A549 (cell line): ENCODE measurements at regions not wholly inside any gene's neighbourhood (a gene's known extent, or its start where the extent isn't known, plus 50 kb on each side); places are given as distances from the start of the nearest gene placed in this dataset.

ENCODE experiments used
- CBX2 ChIP-seq: fragments of 200-600 bp; sonication (generic); IDR thresholded peaks from 2 replicates; pipeline ENCODE4 v1.6.1; 2016; ENCODE audit warnings: low read depth, mild to moderate bottlenecking, borderline replicate concordance
- CTCF ChIP-seq: fragments of >200 bp; sonication (Bioruptor Twin); formaldehyde crosslinking; IDR thresholded peaks from 3 replicates; pipeline ENCODE4 v1.5.1; 2016
- FOSL2 ChIP-seq, 2 experiments: fragments of 450-650 bp in 1 of 2; fragments of >200 bp in 1 of 2; sonication (Bioruptor Twin) in 1 of 2; formaldehyde crosslinking; IDR thresholded peaks; 2 replicates each; pipeline versions ENCODE4 v1.5.0 to v1.6.1; 2016 to 2020; ENCODE audit warnings: mild to moderate bottlenecking in 1 of 2, moderate library complexity in 1 of 2
- JUN ChIP-seq, 2 experiments: fragments of >200 bp; sonication (Bioruptor Twin); formaldehyde crosslinking; IDR thresholded peaks; 2 replicates in 1 of 2; 3 replicates in 1 of 2; pipeline ENCODE4 v1.6.1; 2016 to 2017
- MAZ ChIP-seq: fragments of 150-350 bp; IDR thresholded peaks from 2 replicates; pipeline ENCODE4 v1.6.1; 2014; ENCODE audit warnings: antibody characterized with exemption, low read depth, low read length, borderline replicate concordance
- POLR2A ChIP-seq: IDR thresholded peaks from 2 replicates; pipeline ENCODE4 v1.6.1; 2012; ENCODE audit warnings: mild to moderate bottlenecking, low read length
- RAD21 ChIP-seq, 2 experiments: fragments of >200 bp in 1 of 2; sonication (Bioruptor Twin) in 1 of 2; formaldehyde crosslinking in 1 of 2; IDR thresholded peaks in 1 of 2; conservative IDR thresholded peaks in 1 of 2; 2 replicates in 1 of 2; 3 replicates in 1 of 2; pipeline ENCODE4 v1.6.1; 2012 to 2018; ENCODE audit warnings: inconsistent platforms in 1 of 2
- RARB ChIP-seq: fragments of 250-450 bp; sonication (Bioruptor Pico); IDR thresholded peaks from 2 replicates; pipeline ENCODE4 v1.8.0; 2021; ENCODE audit warnings: mild to moderate bottlenecking, moderate library complexity
- RNF2 ChIP-seq: fragments of 200-600 bp; sonication (generic); IDR thresholded peaks from 2 replicates; pipeline ENCODE4 v1.6.1; 2016; ENCODE audit warnings: low read depth, mild to moderate bottlenecking, antibody characterized with exemption, moderate library complexity, borderline replicate concordance
- ZFP36 ChIP-seq: fragments of 450-650 bp; IDR thresholded peaks from 2 replicates; pipeline ENCODE4 v1.6.1; 2014; ENCODE audit warnings: borderline replicate concordance; ENCODE audit not compliant: partially characterized antibody

DNA sequence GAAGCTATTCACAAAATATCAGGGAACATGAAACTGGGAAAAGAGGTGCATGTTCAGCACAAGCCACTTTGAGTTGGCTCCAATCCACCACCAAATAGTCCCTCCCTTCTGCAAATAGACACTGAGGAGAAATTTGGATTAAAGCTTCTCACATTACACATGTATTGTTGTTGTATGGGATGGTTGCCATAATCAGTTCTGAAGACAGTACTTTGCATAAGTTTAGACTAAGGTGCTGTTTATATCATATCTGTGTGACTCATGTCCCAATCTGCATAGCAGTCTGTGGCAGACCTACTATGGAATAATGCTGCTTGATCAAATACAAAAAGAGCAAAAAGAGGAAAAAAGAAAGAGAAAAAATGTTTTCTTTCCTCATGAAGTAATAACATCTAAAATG is 376.7 kb upstream of the DDI1 start:
- TF ChIP-seq RAD21 (conservative IDR thresholded peaks at IDR 0.05 in 1 of 2, IDR thresholded peaks at IDR 0.05 in 1 of 2) (no peak), JUN (IDR thresholded peaks at IDR 0.05) (no peak), ZFP36 (no peak), MAZ (no peak), CTCF (no peak), RARB (no peak), POLR2A (no peak), RNF2 (no peak), FOSL2 (IDR thresholded peaks at IDR 0.05) (no peak), FOSL2 (CRISPR knock-in tag; IDR thresholded peaks at IDR 0.05) (no peak), CBX2 (no peak)
